GM12878 (cell line): ENCODE measurements at regions not wholly inside any gene's neighbourhood (a gene's known extent, or its start where the extent isn't known, plus 50 kb on each side); places are given as distances from the start of the nearest gene placed in this dataset.

Experiments used
- EGR1 ChIP-seq, 2 experiments: IDR thresholded peaks; 1 replicate in 1 of 2; 2 replicates in 1 of 2; pipeline ENCODE4 v1.6.1; 2011 to 2012; ENCODE audit warnings: low read depth in 2 of 2, low read length in 2 of 2, borderline replicate concordance in 1 of 2, mild to moderate bottlenecking in 1 of 2, moderate library complexity in 1 of 2
- SUPT20H ChIP-seq: IDR thresholded peaks from 2 replicates; pipeline ENCODE4 v1.6.1; 2011; ENCODE audit warnings: low read depth, mild to moderate bottlenecking, low read length, moderate library complexity, borderline replicate concordance; ENCODE audit not compliant: control insufficient read depth

DNA sequence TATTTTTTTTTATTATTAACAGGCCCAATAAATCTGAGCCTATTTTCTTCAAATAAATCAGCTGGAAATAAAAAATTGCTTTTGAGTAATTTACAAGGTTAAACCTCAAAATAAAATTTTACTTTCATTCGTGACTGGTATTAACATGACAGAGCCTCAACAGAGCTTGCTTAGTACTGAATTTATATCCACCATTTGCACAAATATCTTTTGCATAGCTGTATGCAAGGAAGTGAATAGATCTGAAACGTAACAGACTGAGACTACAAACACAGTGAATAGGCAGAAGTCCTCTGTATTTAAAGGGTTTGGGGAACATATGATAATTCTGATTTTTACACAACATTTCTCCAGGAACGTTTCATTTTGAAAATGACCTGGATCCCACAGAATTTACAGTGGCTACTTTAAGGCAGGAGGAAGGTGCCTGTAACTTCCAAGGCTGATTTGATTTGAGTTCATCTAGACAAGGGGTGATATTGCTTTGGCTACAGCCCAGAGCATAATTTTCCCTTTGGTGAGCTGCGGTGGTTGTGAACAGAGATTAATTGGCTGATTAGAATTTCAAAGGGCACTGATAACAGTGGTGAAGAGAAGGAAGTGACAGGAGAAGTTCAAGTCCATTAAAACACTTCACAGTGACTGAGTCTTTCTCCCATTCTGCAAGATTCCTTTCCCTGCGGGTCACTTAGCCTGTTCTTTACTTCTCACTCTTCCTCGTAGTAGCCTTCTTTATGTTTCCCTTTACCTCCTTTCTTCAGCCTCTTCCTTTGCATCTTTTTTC, 121.2 kb upstream of the SASH1 start:
- no peak for TF ChIP-seq EGR1 (IDR thresholded peaks at IDR 0.05; ENCODE audit: borderline replicate concordance in 1 of 2, low read depth in 2 of 2, low read length in 2 of 2)
- TF ChIP-seq SUPT20H: no peak
